H9 (cell line): ENCODE measurements at regions not wholly inside any gene's neighbourhood (a gene's known extent, or its start where the extent isn't known, plus 50 kb on each side); places are given as distances from the start of the nearest gene placed in this dataset.

Experiments used
- DNase-seq: peaks from one replicate; pipeline ENCODE4 v3.0.0-alpha.2; 2017
- H2AFZ ChIP-seq: one replicate; pipeline ENCODE4 v1.6.1; 2013; ENCODE audit warnings: mild to moderate bottlenecking, low read length, control low read depth, moderate library complexity
- H2AK5ac ChIP-seq: 2 replicates; pipeline ENCODE4 v1.6.1; 2013; ENCODE audit warnings: low read length, control low read depth, mixed read lengths; ENCODE audit not compliant: insufficient read length
- H2BK120ac ChIP-seq: one replicate; pipeline ENCODE4 v1.6.1; 2013; ENCODE audit warnings: low read depth, mild to moderate bottlenecking, low read length, control low read depth, inconsistent platforms; ENCODE audit not compliant: poor library complexity, severe bottlenecking
- H2BK12ac ChIP-seq: 2 replicates; pipeline ENCODE4 v1.6.1; 2013; ENCODE audit warnings: low read length, control low read depth, mixed read lengths, low read depth; ENCODE audit not compliant: insufficient read length
- H2BK15ac ChIP-seq: 2 replicates; pipeline ENCODE4 v1.6.1; 2013; ENCODE audit warnings: low read depth, low read length, control low read depth
- H2BK20ac ChIP-seq: one replicate; pipeline ENCODE4 v1.6.1; 2013; ENCODE audit warnings: low read depth, mild to moderate bottlenecking, low read length, control low read depth, inconsistent platforms; ENCODE audit not compliant: poor library complexity, severe bottlenecking
- H2BK5ac ChIP-seq: 2 replicates; pipeline ENCODE4 v1.6.1; 2013; ENCODE audit warnings: low read length, control low read depth, mixed read lengths; ENCODE audit not compliant: insufficient read length
- H3K14ac ChIP-seq: 2 replicates; pipeline ENCODE4 v1.6.1; 2013; ENCODE audit warnings: low read length, control low read depth; ENCODE audit not compliant: insufficient read depth
- H3K18ac ChIP-seq: 2 replicates; pipeline ENCODE4 v1.6.1; 2013; ENCODE audit warnings: low read depth, mild to moderate bottlenecking, mixed read lengths, low read length, control low read depth; ENCODE audit not compliant: insufficient read length
- H3K23ac ChIP-seq: 2 replicates; pipeline ENCODE4 v1.6.1; 2013; ENCODE audit warnings: low read length, control low read depth, mixed read lengths, low read depth; ENCODE audit not compliant: insufficient read length
- H3K23me2 ChIP-seq: 2 replicates; pipeline ENCODE4 v1.6.1; 2013; ENCODE audit warnings: low read depth, mild to moderate bottlenecking, mixed read lengths, low read length, control low read depth; ENCODE audit not compliant: insufficient read length, poor library complexity, severe bottlenecking
- H3K27ac ChIP-seq: 2 replicates; pipeline ENCODE4 v1.5.1; 2013; ENCODE audit warnings: low read length, control low read depth, mixed read lengths, low read depth; ENCODE audit not compliant: insufficient read length
- H3K27me3 ChIP-seq: 2 replicates; pipeline ENCODE4 v1.6.1; 2013; ENCODE audit warnings: low read length, control low read depth, inconsistent platforms; ENCODE audit not compliant: insufficient read depth
- H3K4ac ChIP-seq: 2 replicates; pipeline ENCODE4 v1.6.1; 2013; ENCODE audit warnings: low read depth, mild to moderate bottlenecking, control low read depth, inconsistent platforms, low read length, moderate library complexity
- H3K4me1 ChIP-seq: 2 replicates; pipeline ENCODE4 v1.6.1; 2013; ENCODE audit warnings: low read length, control low read depth, inconsistent platforms; ENCODE audit not compliant: insufficient read depth
- H3K4me2 ChIP-seq: 2 replicates; pipeline ENCODE4 v1.6.1; 2013; ENCODE audit warnings: low read length, control low read depth, mixed read lengths; ENCODE audit not compliant: insufficient read length, insufficient read depth
- H3K56ac ChIP-seq: 2 replicates; pipeline ENCODE4 v1.6.1; 2013; ENCODE audit warnings: low read depth, mild to moderate bottlenecking, mixed read lengths, low read length, control low read depth; ENCODE audit not compliant: insufficient read length
- H3K79me1 ChIP-seq: 2 replicates; pipeline ENCODE4 v1.6.1; 2013; ENCODE audit warnings: low read depth, mild to moderate bottlenecking, moderate library complexity, low read length, control low read depth, inconsistent platforms; ENCODE audit not compliant: insufficient read depth, poor library complexity, severe bottlenecking
- H3K79me2 ChIP-seq: 2 replicates; pipeline ENCODE4 v1.6.1; 2013; ENCODE audit warnings: low read length, control low read depth, inconsistent platforms; ENCODE audit not compliant: insufficient read depth
- H3K9ac ChIP-seq: 2 replicates; pipeline ENCODE4 v1.6.1; 2013; ENCODE audit warnings: low read length, control low read depth, mixed read lengths; ENCODE audit not compliant: insufficient read length; ENCODE audit errors: extremely low read depth
- H3K9me3 ChIP-seq: one replicate; pipeline ENCODE4 v1.6.1; 2013; ENCODE audit warnings: low read depth, low read length, inconsistent platforms; ENCODE audit not compliant: control insufficient read depth
- H3T11ph ChIP-seq: one replicate; pipeline ENCODE4 v1.6.1; 2013; ENCODE audit warnings: mild to moderate bottlenecking, low read length, control low read depth, inconsistent platforms
- H4K20me1 ChIP-seq: one replicate; pipeline ENCODE4 v1.6.1; 2013; ENCODE audit not compliant: control insufficient read depth, insufficient read length, insufficient read depth
- H4K5ac ChIP-seq: 2 replicates; pipeline ENCODE4 v1.6.1; 2013; ENCODE audit warnings: low read depth, mild to moderate bottlenecking, mixed read lengths, low read length, control low read depth; ENCODE audit not compliant: insufficient read length
- H4K8ac ChIP-seq: replicated peaks from 2 replicates; pipeline ENCODE4 v1.6.1; 2013; ENCODE audit warnings: low read length, control low read depth, mixed read lengths, low read depth; ENCODE audit not compliant: insufficient read length
- H4K91ac ChIP-seq: 2 replicates; pipeline ENCODE4 v1.6.1; 2013; ENCODE audit warnings: low read depth, mild to moderate bottlenecking, moderate library complexity, mixed read lengths, low read length, control low read depth; ENCODE audit not compliant: insufficient read length
- H3K27ac Mint-ChIP-seq, 3 experiments: 2 replicates in 2 of 3; 3 replicates in 1 of 3; pipeline ENCODE4 v1.8.0; 2020 to 2021; ENCODE audit warnings: mixed read lengths in 3 of 3, mild to moderate bottlenecking in 1 of 3, moderate library complexity in 1 of 3
- H3K27me3 Mint-ChIP-seq: 2 replicates; pipeline ENCODE4 v1.8.0; 2021; ENCODE audit warnings: low read depth, mild to moderate bottlenecking, moderate library complexity, mixed read lengths
- H3K36me3 Mint-ChIP-seq, 3 experiments: 2 replicates in 2 of 3; 3 replicates in 1 of 3; pipeline ENCODE4 v1.8.0; 2020 to 2021; ENCODE audit warnings: low read depth in 3 of 3, mixed read lengths in 3 of 3; ENCODE audit not compliant: insufficient read depth in 1 of 3
- H3K4me1 Mint-ChIP-seq, 2 experiments: 2 replicates each; pipeline ENCODE4 v1.8.0; 2020; ENCODE audit warnings: mixed read lengths in 2 of 2
- H3K4me3 Mint-ChIP-seq, 2 experiments: 2 replicates in 1 of 2; 3 replicates in 1 of 2; pipeline ENCODE4 v1.8.0; 2020 to 2021; ENCODE audit warnings: mild to moderate bottlenecking in 2 of 2, mixed read lengths in 2 of 2, moderate library complexity in 1 of 2
- H3K9me3 Mint-ChIP-seq, 2 experiments: 2 replicates in 1 of 2; 3 replicates in 1 of 2; pipeline ENCODE4 v1.8.0; 2020; ENCODE audit warnings: mild to moderate bottlenecking in 2 of 2, mixed read lengths in 2 of 2, moderate library complexity in 1 of 2
- WGBS: extraction: QIAGEN DNeasy Blood & Tissue Kit; methylation state at CpG from one replicate; pipeline ENCODE4 v1.1.7; 2013; ENCODE audit warnings: missing lambda C conversion rate, low lambda C conversion rate, mixed read lengths; ENCODE audit not compliant: insufficient read length; ENCODE audit errors: extremely low coverage; 5-methylcytosine and 5-hydroxymethylcytosine counted together
- TF ChIP-seq, protein P1 (sequence below): fragments of 200-600 bp; sonication (generic); conservative IDR thresholded peaks from 3 replicates; pipeline ENCODE4 v1.8.0; 2021; ENCODE audit warnings: antibody characterized with exemption, mild to moderate bottlenecking

DNA sequence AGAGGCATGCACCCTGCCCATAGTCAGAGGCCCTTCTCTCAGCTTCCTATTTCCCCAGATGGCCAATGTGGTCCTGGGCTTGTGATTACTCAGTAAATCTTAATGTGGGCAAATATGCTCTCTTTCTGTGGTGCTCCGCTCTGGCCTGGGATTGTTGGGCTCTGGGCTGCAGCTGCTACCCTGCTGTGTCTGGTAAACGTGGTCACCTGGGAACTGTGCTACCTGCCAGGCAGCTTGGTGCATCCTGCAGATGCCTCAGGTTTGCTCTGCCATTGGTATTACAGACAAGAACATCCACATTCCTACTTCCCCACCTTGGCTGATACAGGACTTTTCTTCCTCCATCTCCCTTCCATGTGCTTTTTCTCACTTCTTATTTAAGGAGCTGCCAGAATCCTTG, 611.5 kb upstream of the IMPG1 start:
- H2BK120ac ChIP-seq, result no peak overlapping the region
- peaks cover 17% of the 10 kb centered on the region in 2 experiments for H3K4me1 Mint-ChIP-seq
- H3T11ph ChIP-seq, result no peak overlapping the region
- H2BK20ac ChIP-seq, result no peak overlapping the region
- no peak overlapping the region for H3K4ac ChIP-seq
- H4K5ac ChIP-seq, result no peak overlapping the region
- H3K4me3 Mint-ChIP-seq, result no peak overlapping the region
- no peaks in the 10 kb centered on the region for H3K9me3 ChIP-seq
- H4K8ac ChIP-seq, result no peak overlapping the region
- no peak overlapping the region for H2BK5ac ChIP-seq
- H2AK5ac ChIP-seq, result no peak overlapping the region
- no peak overlapping the region for H3K9ac ChIP-seq
- H3K36me3 Mint-ChIP-seq, result peaks cover 0 to 15% (median 7%) of the 10 kb centered on the region in 3 experiments; a peak in 6 of 7 replicates
- peak; percentile 55 for DNase-seq
- H2BK15ac ChIP-seq, result no peak overlapping the region
- H3K79me1 ChIP-seq, result no peaks in the 10 kb centered on the region
- peaks cover 5% of the 10 kb centered on the region for H3K4me1 ChIP-seq
- H3K14ac ChIP-seq, result no peak overlapping the region
- H2AFZ ChIP-seq, result no peak overlapping the region
- peak overlapping the region; percentile 5 for H3K27ac ChIP-seq
- H3K23ac ChIP-seq, result no peak overlapping the region
- H3K27me3 Mint-ChIP-seq, result no peaks in the 10 kb centered on the region
- peak overlapping the region in 2 of 3 experiments; percentile 75 to 84; a peak in 5 of 7 replicates for H3K27ac Mint-ChIP-seq
- H3K27me3 ChIP-seq, result no peaks in the 10 kb centered on the region
- TF ChIP-seq, protein P1, sequence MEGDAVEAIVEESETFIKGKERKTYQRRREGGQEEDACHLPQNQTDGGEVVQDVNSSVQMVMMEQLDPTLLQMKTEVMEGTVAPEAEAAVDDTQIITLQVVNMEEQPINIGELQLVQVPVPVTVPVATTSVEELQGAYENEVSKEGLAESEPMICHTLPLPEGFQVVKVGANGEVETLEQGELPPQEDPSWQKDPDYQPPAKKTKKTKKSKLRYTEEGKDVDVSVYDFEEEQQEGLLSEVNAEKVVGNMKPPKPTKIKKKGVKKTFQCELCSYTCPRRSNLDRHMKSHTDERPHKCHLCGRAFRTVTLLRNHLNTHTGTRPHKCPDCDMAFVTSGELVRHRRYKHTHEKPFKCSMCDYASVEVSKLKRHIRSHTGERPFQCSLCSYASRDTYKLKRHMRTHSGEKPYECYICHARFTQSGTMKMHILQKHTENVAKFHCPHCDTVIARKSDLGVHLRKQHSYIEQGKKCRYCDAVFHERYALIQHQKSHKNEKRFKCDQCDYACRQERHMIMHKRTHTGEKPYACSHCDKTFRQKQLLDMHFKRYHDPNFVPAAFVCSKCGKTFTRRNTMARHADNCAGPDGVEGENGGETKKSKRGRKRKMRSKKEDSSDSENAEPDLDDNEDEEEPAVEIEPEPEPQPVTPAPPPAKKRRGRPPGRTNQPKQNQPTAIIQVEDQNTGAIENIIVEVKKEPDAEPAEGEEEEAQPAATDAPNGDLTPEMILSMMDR, result no peak
- WGBS, result no CpG with 5 or more reads among the region's 2 CpGs
- no peak overlapping the region for H3K18ac ChIP-seq
- H2BK12ac ChIP-seq, result no peak overlapping the region
- H4K20me1 ChIP-seq, result no peaks in the 10 kb centered on the region
- H3K9me3 Mint-ChIP-seq, result peaks cover 6 to 7% of the 10 kb centered on the region in 2 experiments
- H4K91ac ChIP-seq, result no peak overlapping the region
- H3K79me2 ChIP-seq, result no peaks in the 10 kb centered on the region
- H3K4me2 ChIP-seq, result no peak overlapping the region
- no peak overlapping the region for H3K56ac ChIP-seq
- H3K23me2 ChIP-seq, result no peaks in the 10 kb centered on the region
